ENCODE measurements at regions not wholly inside any gene's neighbourhood (a gene's known extent, or its start where the extent isn't known, plus 50 kb on each side); places are given as distances from the start of the nearest gene placed in this dataset.

- no peak for DNase-seq (ENCODE audit: low read depth, low spot score)
- no peak overlapping the region for H3K4me3 ChIP-seq (ENCODE audit: low read length)
These were observed 344.9 kb downstream of the EFNA5 start for GRCh38 chr5:107325866-107326265.

GRCh38 chr5:107324809-107325208 is 345.9 kb downstream of the EFNA5 start:
- H3K4me3 ChIP-seq (ENCODE audit: low read length) = no peak overlapping the region
- DNase-seq (ENCODE audit: low read depth, low spot score) = no peak

- no peak for DNase-seq (ENCODE audit: low read depth, low spot score)
- no peak overlapping the region for H3K4me3 ChIP-seq (ENCODE audit: low read length)
These were observed 346.7 kb downstream of the EFNA5 start for GRCh38 chr5:107324071-107324470.

GRCh38 chr5:107323536-107323935 is 347.2 kb downstream of the EFNA5 start:
- DNase-seq (ENCODE audit: low read depth, low spot score) = no peak
- no peak overlapping the region for H3K4me3 ChIP-seq (ENCODE audit: low read length)

GRCh38 chr5:107322936-107323335 is 347.8 kb downstream of the EFNA5 start:
- no peak overlapping the region for H3K4me3 ChIP-seq (ENCODE audit: low read length)
- DNase-seq (ENCODE audit: low read depth, low spot score) = no peak

GRCh38 chr5:107321906-107322305 is 348.8 kb downstream of the EFNA5 start:
- DNase-seq (ENCODE audit: low read depth, low spot score) = no peak
- no peak overlapping the region for H3K4me3 ChIP-seq (ENCODE audit: low read length)

GRCh38 chr5:107320846-107321245 is 349.9 kb downstream of the EFNA5 start:
- H3K4me3 ChIP-seq (ENCODE audit: low read length) = no peak overlapping the region
- DNase-seq (ENCODE audit: low read depth, low spot score) = no peak

- H3K4me3 ChIP-seq (ENCODE audit: low read length) = no peak overlapping the region
- no peak for DNase-seq (ENCODE audit: low read depth, low spot score)
These were observed 350.4 kb downstream of the EFNA5 start for GRCh38 chr5:107320376-107320775.

- no peak overlapping the region for H3K4me3 ChIP-seq (ENCODE audit: low read length)
- no peak for DNase-seq (ENCODE audit: low read depth, low spot score)
These were observed 350.8 kb downstream of the EFNA5 start for GRCh38 chr5:107319901-107320300.

GRCh38 chr5:107314330-107314729 is 356.4 kb downstream of the EFNA5 start:
- H3K4me3 ChIP-seq (ENCODE audit: low read length) = no peak overlapping the region
- no peak for DNase-seq (ENCODE audit: low read depth, low spot score)

GRCh38 chr5:107313921-107314320 is 356.8 kb downstream of the EFNA5 start:
- no peak overlapping the region for H3K4me3 ChIP-seq (ENCODE audit: low read length)
- DNase-seq (ENCODE audit: low read depth, low spot score) = no peak

GRCh38 chr5:107313098-107313497 is 357.6 kb downstream of the EFNA5 start:
- H3K4me3 ChIP-seq (ENCODE audit: low read length) = no peak overlapping the region
- DNase-seq (ENCODE audit: low read depth, low spot score) = no peak

GRCh38 chr5:107310181-107310580 is 360.6 kb downstream of the EFNA5 start:
- no peak for DNase-seq (ENCODE audit: low read depth, low spot score)

GRCh38 chr5:107306594-107306993 is 364.1 kb downstream of the EFNA5 start:
- H3K4me3 ChIP-seq (ENCODE audit: low read length) = no peak overlapping the region
- DNase-seq (ENCODE audit: low read depth, low spot score) = no peak

More at GRCh38 chr5:107310181-107310580, 360.6 kb downstream of the EFNA5 start:
- no peak overlapping the region for H3K4me3 ChIP-seq (ENCODE audit: low read length)

- DNase-seq (ENCODE audit: low read depth, low spot score) = no peak
These were observed 364.7 kb downstream of the EFNA5 start for GRCh38 chr5:107306002-107306401.

GRCh38 chr5:107304684-107305083 is 366.1 kb downstream of the EFNA5 start:
- no peak overlapping the region for H3K4me3 ChIP-seq (ENCODE audit: low read length)
- no peak for DNase-seq (ENCODE audit: low read depth, low spot score)

More at GRCh38 chr5:107306002-107306401, 364.7 kb downstream of the EFNA5 start:
- no peak overlapping the region for H3K4me3 ChIP-seq (ENCODE audit: low read length)

GRCh38 chr5:107303171-107303968 is 367.4 kb downstream of the EFNA5 start:
- DNase-seq (ENCODE audit: low read depth, low spot score) = no peak
- no peak overlapping the region for H3K4me3 ChIP-seq (ENCODE audit: low read length)

- H3K4me3 ChIP-seq (ENCODE audit: low read length) = no peak overlapping the region
- no peak for DNase-seq (ENCODE audit: low read depth, low spot score)
These were observed 368.3 kb downstream of the EFNA5 start for GRCh38 chr5:107302441-107302840.

GRCh38 chr5:107301999-107302398 is 368.7 kb downstream of the EFNA5 start:
- DNase-seq (ENCODE audit: low read depth, low spot score) = no peak
- no peak overlapping the region for H3K4me3 ChIP-seq (ENCODE audit: low read length)

GRCh38 chr5:107300721-107301327 is 369.9 kb downstream of the EFNA5 start:
- no peak for DNase-seq (ENCODE audit: low read depth, low spot score)
- no peak overlapping the region for H3K4me3 ChIP-seq (ENCODE audit: low read length)

- no peak overlapping the region for H3K4me3 ChIP-seq (ENCODE audit: low read length)
- DNase-seq (ENCODE audit: low read depth, low spot score) = no peak
These were observed 374.2 kb downstream of the EFNA5 start for GRCh38 chr5:107296572-107296971.
